Fibroblast of skin of abdomen (primary cell): ENCODE measurements at regions not wholly inside any gene's neighbourhood (a gene's known extent, or its start where the extent isn't known, plus 50 kb on each side); places are given as distances from the start of the nearest gene placed in this dataset.

Source experiments
- DNase-seq: peaks from one replicate; pipeline ENCODE4 v3.0.0-alpha.2; 2013

DNA sequence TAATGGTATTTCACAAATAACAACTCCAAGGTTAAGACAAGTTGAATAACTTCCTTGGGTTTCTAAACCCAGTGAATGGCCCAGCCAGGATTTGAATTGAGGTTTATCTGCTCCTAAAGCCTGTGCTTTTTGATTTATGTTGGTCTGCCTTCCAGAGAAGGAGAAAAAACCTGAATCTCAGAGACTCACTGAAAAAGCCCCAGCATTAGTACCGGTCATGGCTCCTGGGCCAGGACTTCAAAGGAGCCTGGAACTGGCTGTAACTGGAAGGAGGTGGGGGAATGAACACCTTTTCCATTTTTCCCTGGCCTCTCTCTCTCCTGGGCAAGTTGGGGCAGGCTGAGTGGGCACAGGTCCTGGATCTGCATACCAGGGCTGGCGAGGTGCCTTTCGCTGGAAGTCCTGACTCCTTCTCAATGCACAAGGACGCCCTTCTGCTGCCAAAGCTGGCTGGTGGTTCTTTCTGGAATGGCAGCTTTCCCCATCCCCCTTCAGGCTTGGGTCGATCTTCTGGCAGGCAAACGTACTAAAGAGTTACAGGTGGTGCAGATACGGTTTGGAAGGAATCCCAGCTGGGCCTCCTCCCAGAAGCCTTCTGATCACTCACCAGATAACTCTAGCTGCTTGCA is 268.2 kb downstream of the PTEN start:
- DNase-seq, result peak; percentile 60

DNA sequence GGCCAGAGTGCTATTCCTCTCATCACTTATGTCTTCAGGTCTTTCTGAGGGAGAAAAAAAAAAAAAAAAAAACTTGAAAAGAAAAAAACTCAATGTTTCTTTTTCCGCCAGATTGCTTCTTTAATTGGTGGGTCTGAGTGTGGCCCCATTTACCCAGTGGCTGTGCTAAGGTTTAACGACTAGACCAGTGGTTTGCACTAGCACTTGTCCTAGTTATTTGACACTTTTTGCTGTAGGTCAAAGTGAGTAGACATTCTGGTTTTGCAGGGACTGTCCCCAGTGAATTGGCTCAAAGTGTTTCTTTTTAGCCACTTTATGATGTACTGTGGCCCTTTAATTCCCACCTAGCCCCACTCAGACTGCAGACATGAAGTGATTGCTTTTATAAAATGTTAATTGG is 273.3 kb downstream of the PTEN start:
- no peak for DNase-seq

DNA sequence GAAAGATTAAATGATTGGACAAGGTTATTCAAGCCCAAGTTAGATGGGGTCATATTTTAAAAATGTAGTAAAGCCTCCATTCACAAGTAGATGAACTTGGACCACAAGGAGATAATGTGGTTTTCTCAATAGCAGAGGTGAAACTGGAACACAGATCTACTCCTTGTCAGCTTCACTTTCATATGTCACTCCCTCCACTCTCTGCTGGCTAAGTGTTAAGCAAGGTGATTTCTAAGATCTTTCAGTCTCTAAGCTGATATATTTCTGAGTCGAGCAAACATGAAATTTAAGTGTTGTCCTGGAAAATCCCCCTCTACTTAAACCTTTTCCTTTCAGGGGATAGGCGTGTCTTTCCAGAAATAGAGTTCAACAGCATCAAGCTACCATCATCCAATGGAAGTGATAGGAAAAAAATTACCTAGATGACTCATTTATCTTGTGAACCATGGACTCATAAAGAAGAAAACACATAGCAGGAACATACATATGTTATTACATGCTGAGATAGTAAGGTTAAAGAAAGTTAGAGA is 275.0 kb downstream of the PTEN start:
- DNase-seq, result no peak

DNA sequence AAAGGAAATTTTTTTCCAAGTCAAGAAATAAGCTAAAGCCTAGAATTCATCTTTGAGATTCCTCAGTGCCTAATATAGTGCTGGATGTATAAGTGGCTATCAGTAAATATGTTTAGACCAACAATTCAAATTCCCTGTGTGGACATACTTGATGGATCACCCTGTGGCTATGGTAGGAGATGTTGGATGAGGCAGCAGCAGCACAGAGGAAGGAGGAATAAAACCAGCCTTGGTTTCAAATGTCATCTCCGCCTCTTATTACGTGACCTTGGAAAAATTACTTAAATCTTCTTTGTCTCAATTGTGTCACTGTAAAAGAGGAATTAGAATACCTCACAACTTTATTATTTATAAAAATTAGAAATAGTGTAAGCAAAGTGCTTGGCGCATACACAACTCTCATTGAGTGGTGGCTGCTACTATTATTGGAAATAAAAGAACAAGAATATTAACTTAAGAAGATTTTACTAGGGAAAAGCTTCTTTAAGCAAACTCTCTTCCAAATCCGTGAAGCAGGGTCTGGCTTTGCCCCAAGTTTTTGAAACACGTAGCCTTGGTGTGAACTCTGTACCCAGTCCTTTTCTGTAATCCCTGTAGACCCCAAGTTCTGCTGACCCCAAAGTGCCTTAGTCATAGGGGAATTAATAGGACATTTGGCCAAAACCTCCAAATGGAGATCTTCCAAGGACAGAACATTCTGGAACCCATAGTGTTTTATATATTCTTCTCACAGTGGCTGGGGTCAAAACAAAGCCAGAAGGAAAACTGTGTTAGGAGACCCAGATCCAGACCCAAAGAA is 283.8 kb downstream of the PTEN start:
- DNase-seq, result no peak

DNA sequence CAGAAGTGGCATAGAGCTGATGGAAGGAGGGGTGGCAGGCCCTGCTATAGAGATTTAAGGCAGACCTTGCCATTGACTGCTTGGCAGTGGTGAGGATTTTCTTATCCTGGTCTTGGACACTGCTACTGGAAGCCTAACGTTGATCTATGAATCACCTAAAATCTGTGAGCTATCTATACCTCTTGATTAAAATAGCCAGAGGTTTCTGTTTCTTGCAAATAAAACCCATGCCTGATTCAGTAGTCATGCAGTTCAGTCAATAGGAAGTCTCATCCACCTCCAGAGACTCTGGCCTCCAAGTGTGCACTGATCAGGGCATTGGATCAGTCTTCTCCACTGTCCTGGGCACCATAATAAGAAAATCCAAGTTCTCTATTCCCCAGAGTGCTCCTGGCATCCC is 286.5 kb downstream of the PTEN start:
- DNase-seq, result peak; percentile 38

DNA sequence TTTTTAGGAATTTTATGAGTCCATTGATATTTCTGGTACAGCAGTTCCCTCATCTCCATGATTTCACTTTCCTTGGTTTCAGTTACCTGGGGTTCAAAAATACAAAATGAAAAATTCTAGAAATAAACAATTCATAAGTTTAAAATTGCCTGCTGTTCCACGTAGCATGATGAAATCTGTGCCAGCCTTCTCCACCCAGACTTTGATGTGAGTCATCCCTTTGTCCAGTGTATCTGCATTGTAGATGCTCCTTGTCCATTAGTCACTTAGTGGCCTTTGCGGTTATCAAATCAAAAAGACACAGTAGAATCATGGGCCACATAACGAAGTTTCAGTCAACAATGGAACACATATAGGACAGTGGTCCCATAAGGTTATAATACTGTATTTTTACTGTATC is 286.9 kb downstream of the PTEN start:
- DNase-seq, result peak; percentile 47

DNA sequence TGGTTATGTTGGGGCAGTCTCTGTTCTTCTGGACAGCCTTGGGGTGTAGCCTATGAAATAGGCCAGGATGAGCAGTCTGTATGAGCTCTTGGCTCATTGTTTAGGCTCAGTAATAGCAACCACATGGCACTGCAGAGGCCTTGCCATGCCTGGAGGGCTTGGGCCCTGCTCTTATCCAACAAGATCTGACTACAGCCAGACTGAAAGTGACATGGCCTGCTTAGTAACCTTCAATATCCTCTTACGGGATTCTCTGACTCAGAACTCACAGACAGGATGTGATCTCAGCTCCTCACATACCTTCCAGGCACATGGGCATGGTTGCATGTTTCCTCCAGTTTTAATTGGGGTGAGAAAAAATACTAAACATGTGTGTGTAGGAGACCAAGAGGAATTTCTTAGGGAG is 289.3 kb downstream of the PTEN start:
- DNase-seq, result peak; percentile 97

DNA sequence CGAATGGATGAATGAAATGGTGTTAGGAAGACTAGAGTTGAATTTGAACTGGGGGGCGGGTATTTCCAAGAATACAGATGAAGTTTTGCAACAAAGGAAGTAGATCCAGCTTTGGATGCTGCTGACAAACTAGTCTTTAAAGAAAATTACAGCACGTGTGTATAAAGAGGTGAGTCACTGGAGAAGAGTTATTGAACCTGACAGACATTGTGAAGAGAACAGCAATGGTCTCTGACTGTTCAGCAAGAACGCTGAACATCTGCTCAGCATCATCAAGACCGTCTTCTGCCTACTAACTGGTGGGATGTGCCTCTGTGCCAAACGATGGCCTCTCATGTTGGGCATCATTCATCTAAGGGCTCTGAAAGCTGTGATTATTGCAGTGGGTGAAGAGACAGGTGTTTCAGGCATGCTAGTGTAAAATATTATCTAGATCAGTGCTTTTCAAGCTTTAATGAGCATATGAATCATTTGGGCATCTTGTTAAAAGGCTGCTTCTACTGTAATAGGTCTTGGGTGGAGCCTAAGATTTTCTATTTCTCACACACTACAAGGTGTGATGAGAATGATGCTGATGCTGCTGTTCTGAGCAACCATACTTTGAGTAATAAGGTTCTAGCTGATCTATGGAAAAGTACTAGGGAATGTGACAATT is 291.3 kb downstream of the PTEN start:
- DNase-seq, result peak; percentile 84

DNA sequence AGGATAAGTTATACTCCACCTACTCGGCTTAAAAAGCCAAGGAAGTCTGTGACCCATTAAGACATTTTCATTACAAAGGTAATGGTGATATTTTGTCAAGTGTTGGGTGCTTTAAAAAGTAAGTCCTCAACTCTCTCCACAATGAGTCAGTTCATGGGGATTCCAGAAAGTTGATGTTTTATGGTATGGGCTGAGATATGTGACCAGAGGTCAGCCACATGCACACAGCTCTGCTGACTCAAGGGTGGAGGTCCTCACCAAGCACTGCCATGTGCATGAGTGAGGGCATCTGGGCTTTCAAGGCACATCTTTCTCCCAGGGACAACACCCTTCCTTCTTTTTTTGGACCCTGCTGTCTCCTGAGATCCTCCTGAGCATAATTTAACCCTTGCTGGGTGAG is 292.9 kb downstream of the PTEN start:
- peak; percentile 83 for DNase-seq

DNA sequence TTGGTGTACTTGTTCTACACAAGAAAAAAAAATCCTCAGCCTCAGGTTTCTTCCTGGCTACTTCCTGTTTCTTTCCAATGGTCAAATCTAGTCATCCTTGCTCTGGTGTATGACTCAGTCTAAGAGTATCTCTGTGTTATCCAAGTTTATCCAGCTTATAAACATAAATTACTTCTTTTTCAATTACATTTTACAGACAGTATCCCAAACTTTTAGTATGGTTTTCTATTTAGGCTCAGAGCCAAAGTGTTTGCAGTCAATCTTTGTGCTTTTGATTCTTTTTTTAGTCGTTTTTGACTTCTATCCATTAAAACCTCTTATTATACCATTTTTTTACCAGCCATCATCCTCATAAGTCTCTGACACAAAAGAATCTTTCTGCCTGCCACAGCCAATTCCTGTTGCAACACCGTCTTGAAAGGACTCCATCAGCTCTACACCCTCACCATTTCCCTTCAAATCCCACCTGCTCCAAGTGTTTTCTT is 294.6 kb downstream of the PTEN start:
- DNase-seq, result peak; percentile 94

DNA sequence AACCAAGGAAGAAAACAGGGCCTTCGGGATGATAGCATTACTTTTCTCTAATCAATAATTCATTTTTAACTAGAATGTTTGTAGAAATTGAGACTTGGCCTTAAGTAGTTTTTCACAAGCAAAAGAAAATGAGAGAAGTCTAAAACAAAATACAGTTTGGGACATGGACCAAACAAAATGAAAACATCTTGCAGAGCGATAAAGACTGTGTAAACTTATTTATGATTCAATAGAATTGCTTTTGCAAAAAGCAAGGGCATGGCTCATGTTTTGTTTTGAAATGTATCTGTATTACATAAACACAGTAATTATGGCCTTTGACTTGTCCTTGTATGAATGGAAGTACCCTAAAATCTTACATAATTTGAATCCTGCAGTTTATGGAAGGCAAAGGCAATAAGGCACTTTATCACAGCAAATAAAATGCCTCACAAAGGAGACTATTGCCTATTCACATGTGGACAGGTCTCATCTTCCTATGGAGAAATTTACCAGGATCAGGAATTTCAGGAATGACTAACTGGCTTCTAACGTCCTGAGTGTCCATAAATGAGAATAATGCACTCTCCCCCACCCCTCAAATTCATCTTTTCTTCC is 295.2 kb downstream of the PTEN start:
- no peak for DNase-seq

DNA sequence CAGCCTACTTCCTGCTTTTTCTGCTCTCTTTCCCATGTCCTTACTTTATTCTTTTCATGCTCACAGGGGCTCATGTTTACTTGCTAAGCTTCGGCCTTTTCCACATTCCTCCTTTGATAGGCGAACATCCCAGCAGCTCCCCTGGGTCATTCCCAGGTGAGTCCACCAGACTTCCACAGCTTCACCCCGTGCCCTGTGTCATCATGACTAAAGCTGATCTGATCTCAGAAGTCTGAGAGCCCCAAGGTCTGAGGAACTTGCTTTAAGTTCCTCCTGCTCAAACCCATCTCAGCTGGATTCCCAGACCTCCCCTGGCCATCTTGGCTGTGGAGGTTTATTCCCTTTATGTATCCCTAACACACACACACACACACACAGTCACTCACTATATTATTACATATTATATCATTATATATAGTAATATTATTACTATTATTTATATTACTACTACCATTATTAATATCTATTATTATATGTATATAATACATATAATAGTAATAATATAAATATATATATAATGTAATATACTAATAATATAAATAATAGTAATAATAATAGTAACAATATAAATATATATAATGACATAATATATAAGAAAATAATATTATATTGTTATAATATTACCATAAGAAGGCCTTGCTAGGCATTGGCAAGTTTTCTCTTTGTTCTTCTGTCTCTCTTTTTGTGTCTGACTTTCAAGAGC is 295.9 kb downstream of the PTEN start:
- DNase-seq, result no peak

DNA sequence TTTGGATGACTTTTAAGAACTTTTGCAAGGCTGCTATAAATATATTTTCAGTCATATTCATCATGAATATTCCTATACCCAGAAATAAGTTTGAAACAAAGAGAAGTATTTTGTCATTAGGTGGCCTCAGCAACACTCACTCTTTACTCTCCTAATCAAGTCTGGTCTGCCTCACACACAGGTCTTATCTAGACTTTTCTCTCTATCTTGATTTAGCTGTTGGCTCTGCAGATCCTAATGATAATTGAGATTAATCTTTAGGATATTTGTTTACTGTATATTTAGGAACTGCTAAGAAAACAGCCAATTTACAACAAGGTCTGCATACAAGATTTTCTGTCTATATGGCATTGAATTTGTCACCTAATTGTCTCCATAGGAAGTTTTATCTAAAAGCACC is 297.6 kb downstream of the PTEN start:
- no peak for DNase-seq

DNA sequence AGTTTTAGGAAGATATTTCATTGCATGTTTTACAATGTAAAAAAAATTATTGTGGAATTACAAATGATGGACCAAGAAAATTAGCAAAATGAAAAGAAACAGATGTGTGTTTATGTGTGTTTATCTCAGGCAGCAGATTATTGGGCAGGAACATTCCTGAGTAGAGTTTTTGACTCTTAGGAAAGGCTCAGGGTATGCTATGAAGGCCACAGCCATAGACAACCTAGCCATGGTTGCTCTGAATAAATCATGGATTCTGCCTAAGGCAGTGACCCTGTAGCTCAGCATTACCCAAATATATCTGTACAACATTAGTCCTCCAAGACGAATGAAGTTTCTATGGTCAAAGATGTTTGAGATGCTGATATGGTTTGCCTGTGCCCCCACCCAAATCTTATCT is 298.3 kb downstream of the PTEN start:
- DNase-seq, result no peak

DNA sequence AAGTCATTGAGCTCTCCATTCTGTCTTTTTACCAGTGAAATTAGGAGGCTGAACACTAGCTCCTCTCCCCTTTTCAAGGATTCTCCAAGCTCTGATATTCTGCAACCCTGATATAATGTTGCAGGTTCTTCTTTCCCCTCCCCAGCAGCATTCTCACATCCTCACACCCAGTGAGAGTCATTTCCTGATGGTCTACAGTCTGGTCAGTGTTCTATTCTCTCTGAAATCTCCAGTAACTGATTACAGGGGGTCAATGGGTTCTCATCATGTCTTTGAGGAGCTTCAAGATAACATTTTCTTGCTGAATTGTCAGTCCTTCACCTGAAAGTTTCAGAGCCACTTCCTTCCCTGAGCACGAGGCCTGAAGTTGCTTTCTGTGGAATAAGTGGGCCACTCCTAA is 299.4 kb downstream of the PTEN start:
- no peak for DNase-seq

DNA sequence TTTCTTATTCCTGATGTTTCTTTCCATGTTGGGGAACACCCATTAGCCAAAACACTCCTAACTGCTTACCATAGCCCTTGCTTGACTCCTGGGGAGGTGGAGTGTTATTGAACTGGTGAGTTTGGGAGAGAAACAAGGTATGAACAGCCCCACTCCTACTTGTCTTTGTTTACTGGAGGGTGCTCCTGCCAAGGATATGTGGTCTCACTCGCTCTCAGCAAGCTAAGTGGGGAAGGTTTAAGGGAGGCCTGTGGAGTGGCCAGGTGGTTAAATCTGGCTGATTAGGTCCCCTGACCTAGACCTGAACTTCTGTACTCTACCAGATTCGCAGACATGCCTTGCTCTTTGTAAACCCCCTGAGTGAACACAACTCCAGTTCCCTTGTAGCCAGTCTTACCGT is 300.1 kb downstream of the PTEN start:
- DNase-seq, result no peak

DNA sequence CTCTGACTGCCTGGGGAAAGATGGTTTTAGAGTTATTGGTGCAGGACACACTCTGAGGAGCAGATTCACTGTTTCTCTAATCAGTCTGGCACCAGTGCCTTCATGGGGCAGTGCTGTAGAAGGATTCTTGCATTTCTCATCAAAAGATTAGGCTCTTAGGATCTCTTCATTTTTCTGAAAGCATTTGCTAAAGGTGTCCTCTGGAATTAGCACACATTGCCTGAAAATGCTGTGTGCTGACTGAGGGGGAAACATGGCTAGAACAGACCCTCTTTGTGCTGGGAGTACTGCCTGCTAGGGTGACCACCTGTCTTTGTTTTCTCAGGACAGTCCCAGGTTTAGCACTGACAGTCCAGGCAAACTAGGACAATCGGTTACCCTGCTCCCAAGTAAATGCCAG is 301.0 kb downstream of the PTEN start:
- DNase-seq, result no peak

DNA sequence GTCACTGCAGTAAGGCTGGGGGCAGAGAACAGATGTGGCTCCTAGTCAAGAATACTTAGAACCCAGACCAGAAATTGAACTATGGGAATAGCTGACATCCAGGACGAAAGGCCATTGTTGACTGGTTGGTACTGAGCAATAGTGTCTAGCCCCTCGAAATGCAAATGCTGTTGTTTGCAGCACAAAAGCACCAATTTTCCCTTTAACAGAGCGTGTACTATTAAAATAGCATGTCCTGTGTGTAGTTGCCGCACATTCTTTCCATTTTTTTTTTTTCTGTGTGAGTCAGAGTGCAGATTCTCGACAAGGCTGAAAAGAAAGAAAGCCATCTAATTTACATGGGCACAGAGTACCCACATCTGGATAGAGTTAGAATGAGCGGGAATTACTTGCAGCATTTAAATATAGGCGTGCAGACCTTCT is 302.4 kb downstream of the PTEN start:
- peak; percentile 93 for DNase-seq

DNA sequence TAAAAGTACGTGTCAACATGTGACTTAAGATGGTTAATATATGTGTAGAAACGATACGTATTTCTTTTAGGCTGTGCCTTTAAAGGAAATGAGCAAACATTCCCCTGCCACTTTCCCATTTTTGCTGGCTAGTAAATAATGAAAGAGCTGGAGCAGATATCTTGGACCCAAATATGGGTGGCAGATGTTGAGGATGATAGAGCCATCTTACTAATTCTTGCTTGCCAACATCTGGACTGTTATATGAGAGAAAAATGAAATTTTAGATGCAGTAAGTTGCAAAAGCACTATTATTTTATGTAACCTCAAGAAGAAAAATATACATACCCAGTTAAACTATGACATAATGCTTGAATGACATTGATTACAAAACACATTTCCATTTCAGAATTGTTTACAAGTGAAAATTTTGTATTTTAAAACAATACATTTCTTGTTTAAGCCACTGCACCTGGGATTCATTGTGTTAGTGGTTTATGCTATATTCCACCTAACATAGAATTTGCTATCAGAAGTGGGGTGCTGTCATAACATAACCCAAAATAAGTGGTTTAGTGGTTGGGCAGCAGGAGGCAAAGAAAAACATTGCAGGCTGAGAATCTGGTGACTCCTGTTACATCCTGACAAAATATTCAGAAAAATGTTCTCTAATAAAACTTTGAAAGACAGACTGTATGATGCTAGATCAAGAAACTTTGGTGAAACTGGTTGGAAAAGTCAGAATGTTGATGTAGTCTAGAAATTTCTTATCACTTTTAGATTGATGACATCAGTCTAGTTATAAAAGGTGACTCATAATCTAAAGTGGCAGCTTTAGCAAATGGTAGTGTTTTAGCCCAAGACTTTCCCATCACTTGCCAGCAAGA is 305.0 kb downstream of the PTEN start:
- no peak for DNase-seq

DNA sequence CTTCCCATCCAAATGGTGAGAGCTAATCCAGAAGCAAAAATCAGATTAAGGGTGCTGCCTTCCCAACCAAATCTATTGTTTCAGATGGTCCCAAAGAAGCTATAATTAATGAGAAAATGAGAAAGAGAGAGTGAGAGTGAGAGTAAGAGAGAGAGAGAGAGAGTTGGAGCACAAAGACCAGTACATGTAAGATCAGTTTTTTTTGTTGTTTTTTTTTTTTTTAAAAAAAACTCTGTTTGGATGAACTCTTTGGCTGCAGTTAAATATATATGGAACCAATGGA is 305.6 kb downstream of the PTEN start:
- DNase-seq, result no peak

DNA sequence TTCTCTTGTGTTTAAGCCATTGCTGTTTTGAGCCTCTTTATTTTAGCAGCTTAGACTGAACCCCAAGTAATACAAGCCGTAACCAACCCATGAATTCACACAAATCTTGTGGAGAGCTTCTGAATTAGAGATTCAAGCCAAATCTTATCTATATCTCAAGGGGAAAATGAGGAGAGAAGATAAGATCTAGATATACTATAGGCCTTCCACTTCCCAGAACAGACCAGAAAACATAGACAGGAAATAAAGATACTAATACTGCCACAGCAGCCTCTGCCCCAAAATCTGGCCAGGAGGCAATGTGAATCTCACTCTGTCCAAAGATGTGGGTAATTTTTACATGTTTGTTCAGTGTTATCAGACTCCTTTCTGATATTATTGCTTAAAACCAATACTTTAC is 307.2 kb downstream of the PTEN start:
- DNase-seq, result no peak

DNA sequence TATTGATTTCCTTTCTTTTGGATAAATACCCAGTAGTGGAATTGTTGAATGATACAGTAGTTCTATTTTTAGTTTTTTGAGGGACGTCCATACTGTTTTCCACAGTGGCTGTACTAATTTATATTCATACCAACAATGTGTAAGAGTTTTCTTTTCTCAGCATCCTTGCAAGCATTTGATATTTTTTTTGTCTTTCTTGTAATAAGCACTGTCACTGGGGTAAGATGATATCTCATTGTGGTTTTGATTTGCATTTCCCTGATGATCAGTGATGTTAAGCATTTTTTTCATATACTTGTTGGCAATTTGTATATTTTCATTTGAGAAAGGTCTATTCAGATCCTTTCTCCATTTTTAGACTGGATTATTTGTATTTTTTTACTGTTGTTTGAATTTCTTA is 308.7 kb downstream of the PTEN start:
- DNase-seq, result no peak
